H9 (cell line): ENCODE measurements at regions not wholly inside any gene's neighbourhood (a gene's known extent, or its start where the extent isn't known, plus 50 kb on each side); places are given as distances from the start of the nearest gene placed in this dataset.

Source experiments
- DNase-seq: peaks from one replicate; pipeline ENCODE4 v3.0.0-alpha.2; 2017
- H2AFZ ChIP-seq: one replicate; pipeline ENCODE4 v1.6.1; 2013; ENCODE audit warnings: mild to moderate bottlenecking, low read length, control low read depth, moderate library complexity
- H2AK5ac ChIP-seq: 2 replicates; pipeline ENCODE4 v1.6.1; 2013; ENCODE audit warnings: low read length, control low read depth, mixed read lengths; ENCODE audit not compliant: insufficient read length
- H2BK120ac ChIP-seq: one replicate; pipeline ENCODE4 v1.6.1; 2013; ENCODE audit warnings: low read depth, mild to moderate bottlenecking, low read length, control low read depth, inconsistent platforms; ENCODE audit not compliant: poor library complexity, severe bottlenecking
- H2BK12ac ChIP-seq: 2 replicates; pipeline ENCODE4 v1.6.1; 2013; ENCODE audit warnings: low read length, control low read depth, mixed read lengths, low read depth; ENCODE audit not compliant: insufficient read length
- H2BK15ac ChIP-seq: 2 replicates; pipeline ENCODE4 v1.6.1; 2013; ENCODE audit warnings: low read depth, low read length, control low read depth
- H2BK20ac ChIP-seq: one replicate; pipeline ENCODE4 v1.6.1; 2013; ENCODE audit warnings: low read depth, mild to moderate bottlenecking, low read length, control low read depth, inconsistent platforms; ENCODE audit not compliant: poor library complexity, severe bottlenecking
- H2BK5ac ChIP-seq: 2 replicates; pipeline ENCODE4 v1.6.1; 2013; ENCODE audit warnings: low read length, control low read depth, mixed read lengths; ENCODE audit not compliant: insufficient read length
- H3K14ac ChIP-seq: 2 replicates; pipeline ENCODE4 v1.6.1; 2013; ENCODE audit warnings: low read length, control low read depth; ENCODE audit not compliant: insufficient read depth
- H3K18ac ChIP-seq: 2 replicates; pipeline ENCODE4 v1.6.1; 2013; ENCODE audit warnings: low read depth, mild to moderate bottlenecking, mixed read lengths, low read length, control low read depth; ENCODE audit not compliant: insufficient read length
- H3K23ac ChIP-seq: 2 replicates; pipeline ENCODE4 v1.6.1; 2013; ENCODE audit warnings: low read length, control low read depth, mixed read lengths, low read depth; ENCODE audit not compliant: insufficient read length
- H3K23me2 ChIP-seq: 2 replicates; pipeline ENCODE4 v1.6.1; 2013; ENCODE audit warnings: low read depth, mild to moderate bottlenecking, mixed read lengths, low read length, control low read depth; ENCODE audit not compliant: insufficient read length, poor library complexity, severe bottlenecking
- H3K27ac ChIP-seq: 2 replicates; pipeline ENCODE4 v1.5.1; 2013; ENCODE audit warnings: low read length, control low read depth, mixed read lengths, low read depth; ENCODE audit not compliant: insufficient read length
- H3K27me3 ChIP-seq: 2 replicates; pipeline ENCODE4 v1.6.1; 2013; ENCODE audit warnings: low read length, control low read depth, inconsistent platforms; ENCODE audit not compliant: insufficient read depth
- H3K4ac ChIP-seq: 2 replicates; pipeline ENCODE4 v1.6.1; 2013; ENCODE audit warnings: low read depth, mild to moderate bottlenecking, control low read depth, inconsistent platforms, low read length, moderate library complexity
- H3K4me1 ChIP-seq: 2 replicates; pipeline ENCODE4 v1.6.1; 2013; ENCODE audit warnings: low read length, control low read depth, inconsistent platforms; ENCODE audit not compliant: insufficient read depth
- H3K4me2 ChIP-seq: 2 replicates; pipeline ENCODE4 v1.6.1; 2013; ENCODE audit warnings: low read length, control low read depth, mixed read lengths; ENCODE audit not compliant: insufficient read length, insufficient read depth
- H3K56ac ChIP-seq: 2 replicates; pipeline ENCODE4 v1.6.1; 2013; ENCODE audit warnings: low read depth, mild to moderate bottlenecking, mixed read lengths, low read length, control low read depth; ENCODE audit not compliant: insufficient read length
- H3K79me1 ChIP-seq: 2 replicates; pipeline ENCODE4 v1.6.1; 2013; ENCODE audit warnings: low read depth, mild to moderate bottlenecking, moderate library complexity, low read length, control low read depth, inconsistent platforms; ENCODE audit not compliant: insufficient read depth, poor library complexity, severe bottlenecking
- H3K79me2 ChIP-seq: 2 replicates; pipeline ENCODE4 v1.6.1; 2013; ENCODE audit warnings: low read length, control low read depth, inconsistent platforms; ENCODE audit not compliant: insufficient read depth
- H3K9ac ChIP-seq: 2 replicates; pipeline ENCODE4 v1.6.1; 2013; ENCODE audit warnings: low read length, control low read depth, mixed read lengths; ENCODE audit not compliant: insufficient read length; ENCODE audit errors: extremely low read depth
- H3K9me3 ChIP-seq: one replicate; pipeline ENCODE4 v1.6.1; 2013; ENCODE audit warnings: low read depth, low read length, inconsistent platforms; ENCODE audit not compliant: control insufficient read depth
- H3T11ph ChIP-seq: one replicate; pipeline ENCODE4 v1.6.1; 2013; ENCODE audit warnings: mild to moderate bottlenecking, low read length, control low read depth, inconsistent platforms
- H4K20me1 ChIP-seq: one replicate; pipeline ENCODE4 v1.6.1; 2013; ENCODE audit not compliant: control insufficient read depth, insufficient read length, insufficient read depth
- H4K5ac ChIP-seq: 2 replicates; pipeline ENCODE4 v1.6.1; 2013; ENCODE audit warnings: low read depth, mild to moderate bottlenecking, mixed read lengths, low read length, control low read depth; ENCODE audit not compliant: insufficient read length
- H4K8ac ChIP-seq: replicated peaks from 2 replicates; pipeline ENCODE4 v1.6.1; 2013; ENCODE audit warnings: low read length, control low read depth, mixed read lengths, low read depth; ENCODE audit not compliant: insufficient read length
- H4K91ac ChIP-seq: 2 replicates; pipeline ENCODE4 v1.6.1; 2013; ENCODE audit warnings: low read depth, mild to moderate bottlenecking, moderate library complexity, mixed read lengths, low read length, control low read depth; ENCODE audit not compliant: insufficient read length
- H3K27ac Mint-ChIP-seq, 3 experiments: 2 replicates in 2 of 3; 3 replicates in 1 of 3; pipeline ENCODE4 v1.8.0; 2020 to 2021; ENCODE audit warnings: mixed read lengths in 3 of 3, mild to moderate bottlenecking in 1 of 3, moderate library complexity in 1 of 3
- H3K27me3 Mint-ChIP-seq: 2 replicates; pipeline ENCODE4 v1.8.0; 2021; ENCODE audit warnings: low read depth, mild to moderate bottlenecking, moderate library complexity, mixed read lengths
- H3K36me3 Mint-ChIP-seq, 3 experiments: 2 replicates in 2 of 3; 3 replicates in 1 of 3; pipeline ENCODE4 v1.8.0; 2020 to 2021; ENCODE audit warnings: low read depth in 3 of 3, mixed read lengths in 3 of 3; ENCODE audit not compliant: insufficient read depth in 1 of 3
- H3K4me1 Mint-ChIP-seq, 2 experiments: 2 replicates each; pipeline ENCODE4 v1.8.0; 2020; ENCODE audit warnings: mixed read lengths in 2 of 2
- H3K4me3 Mint-ChIP-seq, 2 experiments: 2 replicates in 1 of 2; 3 replicates in 1 of 2; pipeline ENCODE4 v1.8.0; 2020 to 2021; ENCODE audit warnings: mild to moderate bottlenecking in 2 of 2, mixed read lengths in 2 of 2, moderate library complexity in 1 of 2
- H3K9me3 Mint-ChIP-seq, 2 experiments: 2 replicates in 1 of 2; 3 replicates in 1 of 2; pipeline ENCODE4 v1.8.0; 2020; ENCODE audit warnings: mild to moderate bottlenecking in 2 of 2, mixed read lengths in 2 of 2, moderate library complexity in 1 of 2
- CTCF ChIP-seq: fragments of 200-600 bp; sonication (generic); conservative IDR thresholded peaks from 3 replicates; pipeline ENCODE4 v1.8.0; 2021; ENCODE audit warnings: antibody characterized with exemption, mild to moderate bottlenecking
- WGBS: extraction: QIAGEN DNeasy Blood & Tissue Kit; methylation state at CpG from one replicate; pipeline ENCODE4 v1.1.7; 2013; ENCODE audit warnings: missing lambda C conversion rate, low lambda C conversion rate, mixed read lengths; ENCODE audit not compliant: insufficient read length; ENCODE audit errors: extremely low coverage; 5-methylcytosine and 5-hydroxymethylcytosine counted together

GRCh38 chr21:25458484-25458883 is 148.8 kb downstream of the MRPL39 start:
- Histone ChIP-seq H3K9me3 (no peaks in the 10 kb centered on the region), H2BK15ac (no peak overlapping the region), H4K91ac (no peak overlapping the region), H4K8ac (no peak overlapping the region), H3K79me1 (no peaks in the 10 kb centered on the region), H2BK12ac (no peak overlapping the region), H3K23me2 (no peaks in the 10 kb centered on the region), H2AK5ac (no peak overlapping the region), H3K4ac (no peak overlapping the region), H2BK5ac (no peak overlapping the region), H2BK20ac (no peak overlapping the region), H3K4me2 (no peak overlapping the region), H3T11ph (no peak overlapping the region), H3K79me2 (no peaks in the 10 kb centered on the region), H4K5ac (no peak overlapping the region), H3K18ac (no peak overlapping the region), H3K4me1 (no peaks in the 10 kb centered on the region), H2AFZ (no peak overlapping the region), H3K27ac (no peak overlapping the region), H3K14ac (no peak overlapping the region), H3K56ac (no peak overlapping the region), H3K27me3 (no peaks in the 10 kb centered on the region), H2BK120ac (no peak overlapping the region), H3K23ac (no peak overlapping the region), H4K20me1 (no peaks in the 10 kb centered on the region), H3K9ac (no peak overlapping the region)
- DNase-seq, result no peak
- Mint-ChIP-seq H3K36me3 (no peaks in the 10 kb centered on the region; a peak in 1 of 7 replicates), H3K4me3 (no peak overlapping the region), H3K27me3 (peaks cover 4% of the 10 kb centered on the region; the same call in 1 of the 2 replicates), H3K27ac (no peak overlapping the region), H3K9me3 (peaks cover 0 to 4% of the 10 kb centered on the region in 2 experiments; a peak in 1 of 5 replicates), H3K4me1 (no peaks in the 10 kb centered on the region)
- no peak for TF ChIP-seq CTCF
- WGBS, result no CpG with 5 or more reads among the region's 1 CpG
